Fibroblast of skin of left biceps (primary cell): ENCODE measurements at regions not wholly inside any gene's neighbourhood (a gene's known extent, or its start where the extent isn't known, plus 50 kb on each side); places are given as distances from the start of the nearest gene placed in this dataset.
A peak's percentile ranks its signal among the peaks of the same experiment; 100 is the strongest.
"Not testable (repeated sequence)": the region's sequence is repeated elsewhere in the genome, so short reads cannot be mapped to it uniquely, and the experiment has no call there.

Experiments used
- DNase-seq, 2 experiments: peaks; one replicate each; pipeline ENCODE4 v3.0.0-alpha.2; 2013; ENCODE audit warnings: low read depth in 2 of 2

- peak; percentile 74 to 77 for DNase-seq
These were observed 90.3 kb upstream of the ZNF366 start for GRCh38 chr5:72597456-72597948.

DNA sequence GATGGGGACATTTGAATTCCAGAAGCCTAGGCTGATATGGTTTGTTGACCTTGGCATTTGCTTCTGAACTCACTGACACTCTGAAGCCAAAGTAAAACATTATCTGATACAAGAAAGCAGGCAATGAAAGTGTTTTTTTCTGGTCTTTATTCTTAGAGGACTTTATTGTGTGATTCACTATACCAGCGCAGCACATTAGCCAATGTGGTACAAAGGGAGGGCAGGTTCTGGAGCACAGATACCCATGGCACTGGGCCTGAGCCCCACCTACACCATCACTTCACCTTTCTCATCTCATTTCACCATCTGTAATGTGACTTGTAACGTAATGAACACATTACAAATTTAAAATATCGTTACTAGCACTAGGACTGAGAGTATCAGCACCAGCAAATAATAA is 89.7 kb upstream of the ZNF366 start:
- DNase-seq: no peak

DNA sequence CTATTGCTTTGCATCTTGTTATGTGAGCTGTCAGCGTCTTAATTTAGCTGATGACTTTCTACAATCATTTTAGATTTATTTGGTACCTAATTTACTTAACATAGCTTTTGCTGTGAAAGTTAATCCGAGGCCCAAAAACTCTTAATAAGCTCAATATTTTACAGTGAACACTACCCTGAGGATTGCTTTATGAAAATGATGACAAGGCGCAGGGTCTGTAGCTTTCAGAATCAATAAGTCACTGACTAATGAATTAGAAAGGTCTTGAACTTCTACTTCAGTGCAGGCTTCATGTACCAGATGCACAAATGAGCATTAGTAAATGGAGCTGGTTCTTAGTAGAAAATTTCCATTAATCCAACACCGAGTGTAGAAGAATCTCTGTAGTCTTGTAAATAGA is 81.4 kb upstream of the ZNF366 start:
- DNase-seq: no peak

- DNase-seq: no peak
These were observed 80.6 kb upstream of the ZNF366 start for GRCh38 chr5:72587661-72588308.

- no peak for DNase-seq
These were observed 79.7 kb upstream of the ZNF366 start for GRCh38 chr5:72586788-72587530.

GRCh38 chr5:72584466-72584865 is 77.3 kb upstream of the ZNF366 start:
- DNase-seq: no peak

DNA sequence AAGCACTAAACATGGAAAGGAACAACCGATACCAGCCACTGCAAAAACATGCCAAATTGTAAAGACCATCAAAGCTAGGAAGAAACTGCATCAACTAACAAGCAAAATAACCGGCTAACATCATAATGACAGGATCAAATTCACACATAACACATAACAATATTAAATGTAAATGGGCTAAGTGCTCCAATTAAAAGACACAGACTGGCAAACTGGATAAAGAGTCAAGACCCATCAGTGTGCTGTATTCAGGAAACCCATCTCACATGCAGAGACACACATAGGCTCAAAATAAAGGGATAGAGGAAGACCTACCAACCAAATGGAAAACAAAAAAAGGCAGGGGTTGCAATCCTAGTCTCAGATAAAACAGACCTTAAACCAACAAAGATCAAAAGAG is 72.1 kb upstream of the ZNF366 start:
- DNase-seq: not testable (repeated sequence)

- no peak for DNase-seq
These were observed 65.1 kb upstream of the ZNF366 start for GRCh38 chr5:72572236-72572765.

DNA sequence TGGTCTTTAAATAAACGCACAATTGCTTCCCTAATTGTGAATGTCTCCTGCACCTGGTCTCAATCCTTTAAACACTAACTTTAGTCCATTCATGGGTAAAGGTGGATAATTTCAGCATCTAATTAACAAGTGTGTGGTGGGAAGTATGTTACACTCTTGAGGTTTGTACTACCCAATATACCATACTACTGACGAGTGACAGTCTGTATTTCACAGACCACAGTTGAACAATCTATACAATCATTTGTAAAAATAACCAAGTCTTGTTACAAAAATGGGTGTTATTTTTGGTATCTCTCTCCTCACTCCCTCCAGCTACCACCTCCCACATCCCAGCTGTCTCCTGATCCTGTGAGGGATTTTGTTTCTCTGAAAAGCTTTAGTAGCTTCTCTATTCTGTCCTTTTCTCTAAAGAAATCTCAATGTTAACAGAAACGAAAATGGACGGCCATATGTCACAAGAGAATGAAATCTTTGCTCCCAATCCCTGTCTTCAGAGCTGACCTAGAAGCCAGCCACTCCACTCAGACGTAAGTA is 62.3 kb upstream of the ZNF366 start:
- DNase-seq: no peak

GRCh38 chr5:72566746-72567145 is 59.5 kb upstream of the ZNF366 start:
- DNase-seq: no peak

GRCh38 chr5:72565513-72566289 is 58.5 kb upstream of the ZNF366 start:
- DNase-seq: no peak

GRCh38 chr5:72562717-72563116 is 55.5 kb upstream of the ZNF366 start:
- DNase-seq: no peak

DNA sequence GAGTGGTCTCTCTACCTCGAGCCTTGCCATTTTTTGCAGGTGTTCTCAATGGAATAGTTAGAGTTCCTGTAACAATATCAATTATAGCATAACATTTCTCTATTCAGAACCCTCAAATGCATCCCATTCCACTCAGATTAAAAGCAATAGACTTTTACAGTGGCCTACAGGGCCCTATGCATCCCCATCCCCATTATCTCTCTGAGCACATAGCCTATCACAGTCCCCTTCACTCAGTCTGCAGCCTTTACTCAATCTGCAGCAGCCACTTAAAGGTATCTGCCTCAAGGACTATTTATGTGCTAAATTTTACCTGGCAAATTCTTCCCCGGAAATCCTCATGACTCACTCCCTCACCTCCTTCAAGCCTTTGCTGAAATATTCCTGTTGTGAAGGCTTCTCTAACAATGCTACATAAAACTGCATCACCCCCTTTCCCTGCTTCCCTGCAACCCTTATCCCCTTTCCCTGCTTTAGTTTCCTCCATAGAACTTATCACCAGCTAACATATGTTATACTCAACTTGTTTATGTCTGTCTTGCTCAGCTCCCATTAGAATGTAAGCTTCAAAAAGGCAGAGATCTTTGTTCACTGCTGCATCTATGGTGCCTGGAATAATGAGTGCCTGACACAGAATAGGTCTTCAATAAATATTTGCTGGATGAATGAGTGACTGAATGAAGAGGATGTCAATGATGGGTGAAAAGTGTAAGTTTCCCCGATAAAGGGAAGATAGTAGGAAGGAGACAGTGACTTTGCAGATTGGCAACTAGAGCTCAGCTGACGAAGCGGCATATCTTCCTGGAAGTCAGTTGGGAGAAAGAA is 54.1 kb upstream of the ZNF366 start:
- DNase-seq: no peak

GRCh38 chr5:72559866-72560766 is 52.9 kb upstream of the ZNF366 start:
- no peak for DNase-seq

DNA sequence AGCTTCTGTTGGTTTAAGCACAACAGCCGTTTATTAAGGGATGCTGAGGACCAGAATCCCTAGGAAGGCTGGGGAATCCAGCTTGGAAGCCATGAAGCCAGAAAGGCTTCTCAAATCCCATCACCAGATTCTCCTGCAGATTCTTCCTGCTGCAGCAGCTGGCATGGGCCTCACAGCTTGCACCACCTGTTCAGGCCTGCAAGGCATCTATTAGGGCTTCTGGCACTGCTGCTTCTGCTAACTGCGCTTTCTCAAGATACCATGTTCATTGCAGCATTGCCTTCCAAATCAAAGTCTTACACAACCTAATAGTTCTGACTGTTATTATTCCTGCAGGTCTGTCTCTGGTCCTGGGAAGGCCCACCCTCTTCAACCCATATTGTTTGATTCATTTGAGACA is 51.2 kb upstream of the ZNF366 start:
- no peak for DNase-seq

- DNase-seq: no peak
These were observed 50.8 kb upstream of the ZNF366 start for GRCh38 chr5:72558046-72558336.

DNA sequence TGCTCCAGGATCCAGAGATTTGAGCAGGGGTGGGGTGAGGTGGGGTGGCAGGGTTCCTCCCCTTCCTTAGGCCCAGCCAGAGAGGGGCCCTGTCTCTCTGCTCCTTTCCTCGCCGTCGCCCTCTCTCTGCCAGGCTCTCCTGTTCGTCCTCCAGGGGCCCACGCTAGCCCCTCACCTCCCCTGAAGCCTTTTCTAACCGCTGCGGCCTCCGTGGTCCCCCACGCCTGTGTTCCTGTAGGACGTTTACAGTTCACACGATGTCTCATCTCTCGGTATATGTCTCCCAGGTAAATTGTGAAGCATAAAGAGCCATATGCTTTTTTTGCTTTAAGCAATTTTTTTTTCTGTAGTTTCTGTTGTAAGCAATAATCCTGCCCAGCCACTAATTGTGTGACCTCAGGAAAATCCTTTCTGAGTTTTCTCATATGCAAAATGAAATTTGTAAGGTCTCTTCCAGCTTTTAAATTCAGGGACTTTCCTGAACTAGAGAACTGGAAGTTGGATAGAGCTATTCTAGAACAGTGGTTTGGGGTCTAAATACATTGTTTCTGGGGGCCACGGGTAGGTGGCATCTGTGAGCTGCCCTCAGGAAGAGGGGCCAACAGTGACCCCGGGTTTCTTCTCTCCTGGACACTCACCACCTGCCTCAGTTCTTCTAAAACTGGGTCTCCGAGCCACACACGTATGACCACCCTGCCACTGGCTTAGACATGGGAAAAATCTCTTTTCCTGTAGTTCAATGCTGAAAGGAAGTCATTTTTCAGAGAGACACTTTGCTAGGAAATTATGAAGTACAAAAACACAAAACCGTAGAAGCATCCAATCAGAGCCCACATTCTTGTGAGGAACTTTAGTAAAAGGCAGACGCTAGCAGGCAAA is 50.2 kb upstream of the ZNF366 start:
- no peak for DNase-seq
